Hematopoietic multipotent progenitor cell treated with erythropoietin and hydrocortisone succinate and interleukin-3 and kit ligand, for 4 days (in vitro differentiated cells): ENCODE measurements at regions not wholly inside any gene's neighbourhood (a gene's known extent, or its start where the extent isn't known, plus 50 kb on each side); places are given as distances from the start of the nearest gene placed in this dataset.

Experiments
- DNase-seq: peaks from one replicate; pipeline ENCODE4 v3.0.0-alpha.2; 2015

- DNase-seq = no peak
Observed at GRCh38 chr11:27604416-27604815, 95.8 kb downstream of the BDNF start.

- DNase-seq = no peak
Observed at GRCh38 chr11:27603376-27603990, 96.8 kb downstream of the BDNF start.

GRCh38 chr11:27600656-27601055, 94.1 kb upstream of the LIN7C start:
- no peak for DNase-seq

- DNase-seq = no peak
Observed at GRCh38 chr11:27599217-27599616, 92.6 kb upstream of the LIN7C start.

- DNase-seq = no peak
Observed at GRCh38 chr11:27596802-27597201, 90.2 kb upstream of the LIN7C start.

- DNase-seq = no peak
Observed at GRCh38 chr11:27596388-27596787, 89.8 kb upstream of the LIN7C start.

- DNase-seq = peak; percentile 78
Observed at GRCh38 chr11:27592098-27592780, 85.7 kb upstream of the LIN7C start.

GRCh38 chr11:27582621-27583020, 76.1 kb upstream of the LIN7C start:
- no peak for DNase-seq

GRCh38 chr11:27574342-27574741, 67.8 kb upstream of the LIN7C start:
- DNase-seq = no peak

GRCh38 chr11:27573024-27573423, 66.5 kb upstream of the LIN7C start:
- DNase-seq = no peak

GRCh38 chr11:27571154-27571810, 64.7 kb upstream of the LIN7C start:
- DNase-seq = no peak

- no peak for DNase-seq
Observed at GRCh38 chr11:27570542-27570941, 64.0 kb upstream of the LIN7C start.

- DNase-seq = no peak
Observed at GRCh38 chr11:27563641-27564040, 57.1 kb upstream of the LIN7C start.

GRCh38 chr11:27563201-27563600, 56.6 kb upstream of the LIN7C start:
- no peak for DNase-seq

- DNase-seq = no peak
Observed at GRCh38 chr11:27558401-27558800, 51.8 kb upstream of the LIN7C start.

GRCh38 chr11:27557226-27557625, 50.7 kb upstream of the LIN7C start:
- DNase-seq = no peak
